HUES6 (cell line): ENCODE measurements at regions not wholly inside any gene's neighbourhood (a gene's known extent, or its start where the extent isn't known, plus 50 kb on each side); places are given as distances from the start of the nearest gene placed in this dataset.

ENCODE experiments used
- H3K27ac ChIP-seq: 2 replicates; pipeline ENCODE4 v1.7.0; 2013; ENCODE audit warnings: low read depth, mild to moderate bottlenecking, low read length, inconsistent platforms
- H3K27me3 ChIP-seq: 2 replicates; pipeline ENCODE4 v1.6.1; 2013; ENCODE audit warnings: low read length; ENCODE audit not compliant: control insufficient read depth, insufficient read depth
- H3K36me3 ChIP-seq: 2 replicates; pipeline ENCODE4 v1.6.1; 2013; ENCODE audit warnings: low read length; ENCODE audit not compliant: control insufficient read depth, insufficient read depth
- H3K4me1 ChIP-seq: 2 replicates; pipeline ENCODE4 v1.6.1; 2013; ENCODE audit warnings: low read length; ENCODE audit not compliant: control insufficient read depth, insufficient read depth
- H3K4me3 ChIP-seq: 2 replicates; pipeline ENCODE4 v1.5.1; 2013; ENCODE audit warnings: low read depth, low read length
- H3K9ac ChIP-seq: one replicate; pipeline ENCODE4 v1.6.1; 2013; ENCODE audit warnings: mild to moderate bottlenecking, low read length
- H3K9me3 ChIP-seq: 2 replicates; pipeline ENCODE4 v1.6.1; 2013; ENCODE audit warnings: low read depth, low read length; ENCODE audit not compliant: control insufficient read depth, insufficient read depth

- Histone ChIP-seq H3K9me3 (peaks cover 4% of the 10 kb centered on the region; the same call in 1 of the 2 replicates), H3K4me3 (no peak overlapping the region), H3K4me1 (no peaks in the 10 kb centered on the region), H3K27me3 (no peaks in the 10 kb centered on the region), H3K36me3 (no peaks in the 10 kb centered on the region), H3K9ac (no peak overlapping the region), H3K27ac (no peak overlapping the region)
Measured at GRCh38 chr1:195053478-195053877, 1554.8 kb downstream of the KCNT2 start.

- Histone ChIP-seq H3K27ac (no peak overlapping the region), H3K4me3 (no peak overlapping the region), H3K4me1 (no peaks in the 10 kb centered on the region), H3K9me3 (no peaks in the 10 kb centered on the region), H3K9ac (no peak overlapping the region), H3K27me3 (no peaks in the 10 kb centered on the region), H3K36me3 (no peaks in the 10 kb centered on the region)
Measured at GRCh38 chr1:195047772-195048171, 1560.5 kb downstream of the KCNT2 start.

GRCh38 chr1:195045072-195045471 is 1563.2 kb downstream of the KCNT2 start:
- Histone ChIP-seq H3K27ac (no peak overlapping the region), H3K9me3 (no peaks in the 10 kb centered on the region), H3K4me3 (no peak overlapping the region), H3K27me3 (no peaks in the 10 kb centered on the region), H3K9ac (no peak overlapping the region), H3K4me1 (no peaks in the 10 kb centered on the region), H3K36me3 (no peaks in the 10 kb centered on the region)

- Histone ChIP-seq H3K9me3 (no peaks in the 10 kb centered on the region), H3K27ac (no peak overlapping the region), H3K4me3 (no peak overlapping the region), H3K4me1 (no peaks in the 10 kb centered on the region), H3K36me3 (no peaks in the 10 kb centered on the region), H3K9ac (no peak overlapping the region), H3K27me3 (no peaks in the 10 kb centered on the region)
Measured at GRCh38 chr1:195030793-195031192, 1577.4 kb downstream of the KCNT2 start.

- Histone ChIP-seq H3K4me3 (no peak overlapping the region), H3K4me1 (no peaks in the 10 kb centered on the region), H3K27me3 (no peaks in the 10 kb centered on the region), H3K27ac (no peak overlapping the region), H3K9me3 (no peaks in the 10 kb centered on the region), H3K36me3 (no peaks in the 10 kb centered on the region), H3K9ac (no peak overlapping the region)
Measured at GRCh38 chr1:195026792-195027191, 1581.4 kb downstream of the KCNT2 start.

GRCh38 chr1:195019385-195019784 is 1588.9 kb downstream of the KCNT2 start:
- no peaks in the 10 kb centered on the region; the same call in 1 of the 2 replicates for H3K4me1 ChIP-seq
- H3K27ac ChIP-seq: no peak overlapping the region
- H3K36me3 ChIP-seq: no peaks in the 10 kb centered on the region
- H3K27me3 ChIP-seq: no peaks in the 10 kb centered on the region
- H3K9ac ChIP-seq: no peak overlapping the region
- H3K4me3 ChIP-seq: no peak overlapping the region
- 0 out of 2 replicates have a peak, but pooled peaks cover 3% of the 10 kb centered on the region for H3K9me3 ChIP-seq

GRCh38 chr1:195012995-195013394 is 1595.2 kb downstream of the KCNT2 start:
- Histone ChIP-seq H3K9ac (no peak overlapping the region), H3K4me1 (0 out of 2 replicates have a peak, but pooled peaks cover 2% of the 10 kb centered on the region), H3K36me3 (no peaks in the 10 kb centered on the region), H3K27me3 (no peaks in the 10 kb centered on the region), H3K27ac (no peak overlapping the region), H3K4me3 (no peak overlapping the region), H3K9me3 (peaks cover 17% of the 10 kb centered on the region)

- Histone ChIP-seq H3K9ac (no peak overlapping the region), H3K9me3 (no peaks in the 10 kb centered on the region), H3K27me3 (no peaks in the 10 kb centered on the region), H3K36me3 (no peaks in the 10 kb centered on the region), H3K4me1 (0 out of 2 replicates have a peak, but pooled peaks cover 4% of the 10 kb centered on the region), H3K27ac (no peak overlapping the region), H3K4me3 (no peak overlapping the region)
Measured at GRCh38 chr1:195005338-195005737, 1602.9 kb downstream of the KCNT2 start.

GRCh38 chr1:194990483-194990882 is 1617.8 kb downstream of the KCNT2 start:
- Histone ChIP-seq H3K36me3 (no peaks in the 10 kb centered on the region), H3K9ac (no peak overlapping the region), H3K4me1 (no peaks in the 10 kb centered on the region), H3K9me3 (no peaks in the 10 kb centered on the region), H3K27ac (no peak overlapping the region), H3K4me3 (no peak overlapping the region), H3K27me3 (no peaks in the 10 kb centered on the region)

GRCh38 chr1:194975913-194976312 is 1632.3 kb downstream of the KCNT2 start:
- Histone ChIP-seq H3K27ac (no peak overlapping the region), H3K4me3 (no peak overlapping the region), H3K9me3 (no peaks in the 10 kb centered on the region), H3K36me3 (no peaks in the 10 kb centered on the region), H3K4me1 (no peaks in the 10 kb centered on the region), H3K27me3 (no peaks in the 10 kb centered on the region), H3K9ac (no peak overlapping the region)

- Histone ChIP-seq H3K27me3 (no peaks in the 10 kb centered on the region), H3K27ac (no peak overlapping the region), H3K36me3 (no peaks in the 10 kb centered on the region), H3K4me1 (no peaks in the 10 kb centered on the region), H3K9ac (no peak overlapping the region), H3K4me3 (no peak overlapping the region), H3K9me3 (no peaks in the 10 kb centered on the region)
Measured at GRCh38 chr1:194968916-194969315, 1639.3 kb downstream of the KCNT2 start.

GRCh38 chr1:194959795-194960194 is 1648.4 kb downstream of the KCNT2 start:
- Histone ChIP-seq H3K9ac (no peak overlapping the region), H3K27me3 (no peaks in the 10 kb centered on the region), H3K9me3 (no peaks in the 10 kb centered on the region), H3K27ac (no peak overlapping the region), H3K36me3 (no peaks in the 10 kb centered on the region), H3K4me1 (no peaks in the 10 kb centered on the region), H3K4me3 (no peak overlapping the region)
